Astrocyte (in vitro differentiated cells and primary cell): ENCODE measurements at regions not wholly inside any gene's neighbourhood (a gene's known extent, or its start where the extent isn't known, plus 50 kb on each side); places are given as distances from the start of the nearest gene placed in this dataset.

Source experiments
- EZH2 ChIP-seq: IDR thresholded peaks from 2 replicates; pipeline ENCODE4 v1.6.1; 2012; ENCODE audit warnings: mild to moderate bottlenecking, low read length, inconsistent platforms; ENCODE audit not compliant: insufficient read depth
- TF ChIP-seq, protein P1 (sequence below): IDR thresholded peaks from 2 replicates; pipeline ENCODE4 v1.5.1; 2011; ENCODE audit warnings: low read depth, mild to moderate bottlenecking, inconsistent platforms, low read length, moderate library complexity; ENCODE audit not compliant: insufficient read depth

DNA sequence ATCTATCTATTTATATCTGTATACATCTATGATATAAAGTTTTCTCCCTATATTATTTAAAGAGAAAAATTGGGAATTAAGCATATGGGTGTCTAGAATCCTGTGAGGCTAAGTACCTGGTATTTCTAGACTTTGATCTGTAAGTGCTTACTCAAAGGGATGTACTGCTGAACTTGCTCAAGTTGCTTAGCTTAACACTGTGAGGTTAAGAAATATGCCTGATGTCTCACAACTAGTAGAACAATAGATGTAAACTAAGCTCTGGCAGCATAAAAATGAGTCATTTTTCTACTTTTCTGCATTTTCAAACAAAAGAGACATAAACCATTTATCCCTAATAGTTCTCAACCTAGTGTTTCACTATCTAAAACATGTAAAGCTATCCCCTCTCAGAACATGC, 744.4 kb upstream of the ANO3 start:
- TF ChIP-seq, protein P1, sequence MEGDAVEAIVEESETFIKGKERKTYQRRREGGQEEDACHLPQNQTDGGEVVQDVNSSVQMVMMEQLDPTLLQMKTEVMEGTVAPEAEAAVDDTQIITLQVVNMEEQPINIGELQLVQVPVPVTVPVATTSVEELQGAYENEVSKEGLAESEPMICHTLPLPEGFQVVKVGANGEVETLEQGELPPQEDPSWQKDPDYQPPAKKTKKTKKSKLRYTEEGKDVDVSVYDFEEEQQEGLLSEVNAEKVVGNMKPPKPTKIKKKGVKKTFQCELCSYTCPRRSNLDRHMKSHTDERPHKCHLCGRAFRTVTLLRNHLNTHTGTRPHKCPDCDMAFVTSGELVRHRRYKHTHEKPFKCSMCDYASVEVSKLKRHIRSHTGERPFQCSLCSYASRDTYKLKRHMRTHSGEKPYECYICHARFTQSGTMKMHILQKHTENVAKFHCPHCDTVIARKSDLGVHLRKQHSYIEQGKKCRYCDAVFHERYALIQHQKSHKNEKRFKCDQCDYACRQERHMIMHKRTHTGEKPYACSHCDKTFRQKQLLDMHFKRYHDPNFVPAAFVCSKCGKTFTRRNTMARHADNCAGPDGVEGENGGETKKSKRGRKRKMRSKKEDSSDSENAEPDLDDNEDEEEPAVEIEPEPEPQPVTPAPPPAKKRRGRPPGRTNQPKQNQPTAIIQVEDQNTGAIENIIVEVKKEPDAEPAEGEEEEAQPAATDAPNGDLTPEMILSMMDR = no peak
- TF ChIP-seq EZH2 = no peak
